Calu3 (cell line): ENCODE measurements at regions not wholly inside any gene's neighbourhood (a gene's known extent, or its start where the extent isn't known, plus 50 kb on each side); places are given as distances from the start of the nearest gene placed in this dataset.

Experiments
- BruUV-seq: library from RNA; stranded (reverse); fragments of 400-500 nt; replicated peaks from 2 replicates; lab custom pipeline; 2021; lab: Mats Ljungman, UMichigan
- CTCF ChIA-PET: fragments of 300-600 bp; sonication (Branson Sonifier 250); formaldehyde crosslinking; loops from one replicate; lab custom pipeline; 2022; ENCODE audit warnings: antibody characterized with exemption; lab: Charles Lee
- DNase-seq: peaks from one replicate; pipeline ENCODE4 v3.0.0; 2022
- H3K27ac Mint-ChIP-seq: one replicate; pipeline ENCODE4 v1.8.0; 2022; ENCODE audit warnings: mixed read lengths; ENCODE audit not compliant: unreplicated experiment
- H3K27me3 Mint-ChIP-seq: one replicate; pipeline ENCODE4 v1.8.0; 2022; ENCODE audit warnings: mixed read lengths; ENCODE audit not compliant: unreplicated experiment
- H3K36me3 Mint-ChIP-seq: one replicate; pipeline ENCODE4 v1.8.0; 2022; ENCODE audit warnings: mild to moderate bottlenecking, moderate library complexity, mixed read lengths; ENCODE audit not compliant: insufficient read depth, unreplicated experiment
- H3K4me1 Mint-ChIP-seq: one replicate; pipeline ENCODE4 v1.8.0; 2022; ENCODE audit warnings: mild to moderate bottlenecking, low read depth, mixed read lengths; ENCODE audit not compliant: unreplicated experiment
- H3K4me3 Mint-ChIP-seq: one replicate; pipeline ENCODE4 v1.8.0; 2022; ENCODE audit warnings: mild to moderate bottlenecking, low read depth, moderate library complexity, mixed read lengths; ENCODE audit not compliant: unreplicated experiment
- H3K9me3 Mint-ChIP-seq: one replicate; pipeline ENCODE4 v1.8.0; 2022; ENCODE audit warnings: low read depth, mixed read lengths; ENCODE audit not compliant: unreplicated experiment
- intact Hi-C: fragments of 100-400 bp; cut with micrococcal nuclease; formaldehyde crosslinking; loops from one replicate; pipeline ENCODE4 v1.10.0; 2022; ENCODE audit not compliant: unreplicated experiment
- TF ChIP-seq, protein P1 (sequence below): fragments of 200-600 bp; IDR thresholded peaks from one replicate; pipeline ENCODE4 v1.8.0; 2022; ENCODE audit warnings: antibody characterized with exemption; ENCODE audit not compliant: unreplicated experiment

DNA sequence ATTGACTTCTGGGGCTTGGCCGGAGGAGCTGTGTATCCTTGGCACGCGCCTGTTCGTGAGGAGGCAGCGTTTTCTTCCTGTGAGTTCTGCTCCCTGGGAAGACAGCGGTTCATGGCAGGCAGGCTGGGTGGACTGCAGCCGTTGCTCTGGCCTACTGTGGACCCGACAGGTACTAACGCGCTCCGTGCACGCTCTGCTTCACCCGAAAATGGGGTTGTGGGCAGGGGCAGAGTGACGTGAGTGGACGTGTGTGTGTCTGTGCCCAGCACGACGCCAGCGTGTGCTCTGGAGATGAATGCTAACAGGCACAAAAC lies 179.1 kb downstream of the KIF26A start:
- Mint-ChIP-seq H3K4me3 (no peak overlapping the region), H3K27ac (no peak overlapping the region), H3K27me3 (peaks cover 96% of the 10 kb centered on the region), H3K4me1 (no peaks in the 10 kb centered on the region), H3K36me3 (no peaks in the 10 kb centered on the region), H3K9me3 (no peaks in the 10 kb centered on the region)
- TF ChIP-seq, protein P1, sequence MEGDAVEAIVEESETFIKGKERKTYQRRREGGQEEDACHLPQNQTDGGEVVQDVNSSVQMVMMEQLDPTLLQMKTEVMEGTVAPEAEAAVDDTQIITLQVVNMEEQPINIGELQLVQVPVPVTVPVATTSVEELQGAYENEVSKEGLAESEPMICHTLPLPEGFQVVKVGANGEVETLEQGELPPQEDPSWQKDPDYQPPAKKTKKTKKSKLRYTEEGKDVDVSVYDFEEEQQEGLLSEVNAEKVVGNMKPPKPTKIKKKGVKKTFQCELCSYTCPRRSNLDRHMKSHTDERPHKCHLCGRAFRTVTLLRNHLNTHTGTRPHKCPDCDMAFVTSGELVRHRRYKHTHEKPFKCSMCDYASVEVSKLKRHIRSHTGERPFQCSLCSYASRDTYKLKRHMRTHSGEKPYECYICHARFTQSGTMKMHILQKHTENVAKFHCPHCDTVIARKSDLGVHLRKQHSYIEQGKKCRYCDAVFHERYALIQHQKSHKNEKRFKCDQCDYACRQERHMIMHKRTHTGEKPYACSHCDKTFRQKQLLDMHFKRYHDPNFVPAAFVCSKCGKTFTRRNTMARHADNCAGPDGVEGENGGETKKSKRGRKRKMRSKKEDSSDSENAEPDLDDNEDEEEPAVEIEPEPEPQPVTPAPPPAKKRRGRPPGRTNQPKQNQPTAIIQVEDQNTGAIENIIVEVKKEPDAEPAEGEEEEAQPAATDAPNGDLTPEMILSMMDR = no peak
- DNase-seq = no peak
- no TSS peak for BruUV-seq
- intact Hi-C loops = no loop called here
- CTCF ChIA-PET = no interaction called here

DNA sequence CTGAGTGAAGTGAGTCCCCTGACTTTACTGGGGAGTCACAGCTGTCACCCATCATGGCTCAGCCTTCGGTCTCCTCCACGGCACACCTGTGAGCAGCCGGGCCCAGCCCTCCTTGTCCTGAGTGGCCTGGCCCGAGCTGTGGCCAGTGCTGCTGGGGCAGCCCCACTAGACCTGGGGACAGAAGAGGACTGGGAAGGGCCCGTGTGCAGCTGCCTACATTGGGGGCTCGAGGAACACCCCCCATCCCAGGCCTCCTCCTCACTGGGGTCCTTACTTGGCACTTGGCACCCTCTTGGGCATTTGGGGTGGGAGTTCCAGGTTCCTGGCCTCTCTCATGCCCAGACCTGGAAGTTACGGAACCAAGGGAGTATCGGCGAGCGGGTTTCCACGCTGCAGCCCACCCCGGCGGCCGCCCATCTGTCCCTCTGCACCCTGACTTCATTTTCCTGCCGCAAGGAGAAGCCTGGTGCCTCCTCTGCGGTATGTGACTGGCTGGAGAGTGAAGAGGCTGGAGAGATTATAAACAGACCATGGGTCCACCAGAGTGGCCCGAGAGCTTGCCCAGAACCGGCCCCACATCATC lies 179.7 kb downstream of the KIF26A start:
- no TSS peak for BruUV-seq
- peaks cover 96% of the 10 kb centered on the region for H3K27me3 Mint-ChIP-seq
- intact Hi-C loops = no loop called here
- CTCF ChIA-PET = no interaction called here
- H3K9me3 Mint-ChIP-seq = no peaks in the 10 kb centered on the region
- no peaks in the 10 kb centered on the region for H3K36me3 Mint-ChIP-seq
- no peaks in the 10 kb centered on the region for H3K4me1 Mint-ChIP-seq
- H3K4me3 Mint-ChIP-seq = no peak overlapping the region
- H3K27ac Mint-ChIP-seq = no peak overlapping the region
- TF ChIP-seq, protein P1 = no peak
- no peak for DNase-seq

DNA sequence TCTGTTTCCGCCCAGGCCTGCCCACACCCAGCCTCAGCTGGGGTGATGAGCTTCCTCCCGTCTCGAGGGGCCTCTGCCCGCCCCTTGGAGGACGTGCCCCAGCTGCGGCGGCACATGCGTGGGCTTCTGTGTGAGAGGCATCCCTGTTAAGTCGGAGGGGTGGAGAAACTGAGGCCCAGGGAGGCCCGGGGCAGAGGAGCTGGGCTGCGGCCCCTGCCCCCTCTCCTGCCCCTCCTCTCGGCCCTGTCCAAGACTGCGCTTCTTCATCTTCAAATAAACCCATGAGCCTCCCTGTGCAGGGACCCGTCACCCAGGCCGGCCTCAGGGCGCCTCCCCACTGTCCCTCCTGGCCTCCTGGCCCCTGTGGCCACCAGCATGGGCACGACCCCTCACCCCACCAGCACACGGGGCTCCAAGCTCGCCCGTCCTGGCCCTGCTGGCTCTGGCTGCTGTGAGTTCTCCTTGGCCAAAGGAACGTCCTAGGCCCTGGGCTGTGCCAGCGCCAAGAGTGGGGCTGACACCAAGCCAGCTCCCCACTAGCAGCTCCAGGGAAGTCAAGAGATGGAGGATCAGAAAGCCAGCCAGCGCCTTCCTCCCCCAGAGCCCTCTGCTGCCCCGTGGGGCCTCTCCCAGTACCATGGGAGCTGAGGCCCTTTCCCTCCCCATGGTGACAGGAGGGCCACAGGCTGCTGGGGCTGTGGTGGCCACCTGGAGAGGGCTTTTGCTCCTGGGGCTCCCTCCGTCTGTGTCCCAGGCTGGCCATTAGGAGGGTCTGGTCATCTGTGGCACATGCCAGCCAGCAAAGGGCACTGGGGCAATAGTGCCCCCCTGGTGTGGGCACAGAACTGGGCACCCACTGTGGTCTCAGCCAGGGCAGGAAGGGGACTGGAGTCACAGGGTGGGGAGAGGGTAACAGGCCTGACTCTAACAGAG lies 180.4 kb downstream of the KIF26A start:
- H3K4me3 Mint-ChIP-seq = no peak overlapping the region
- no peaks in the 10 kb centered on the region for H3K4me1 Mint-ChIP-seq
- H3K27ac Mint-ChIP-seq = no peak overlapping the region
- DNase-seq = no peak
- H3K27me3 Mint-ChIP-seq = peaks cover 89% of the 10 kb centered on the region
- TF ChIP-seq, protein P1 = no peak
- CTCF ChIA-PET = no interaction called here
- H3K36me3 Mint-ChIP-seq = no peaks in the 10 kb centered on the region
- no TSS peak for BruUV-seq
- intact Hi-C loops = no loop called here
- no peaks in the 10 kb centered on the region for H3K9me3 Mint-ChIP-seq

DNA sequence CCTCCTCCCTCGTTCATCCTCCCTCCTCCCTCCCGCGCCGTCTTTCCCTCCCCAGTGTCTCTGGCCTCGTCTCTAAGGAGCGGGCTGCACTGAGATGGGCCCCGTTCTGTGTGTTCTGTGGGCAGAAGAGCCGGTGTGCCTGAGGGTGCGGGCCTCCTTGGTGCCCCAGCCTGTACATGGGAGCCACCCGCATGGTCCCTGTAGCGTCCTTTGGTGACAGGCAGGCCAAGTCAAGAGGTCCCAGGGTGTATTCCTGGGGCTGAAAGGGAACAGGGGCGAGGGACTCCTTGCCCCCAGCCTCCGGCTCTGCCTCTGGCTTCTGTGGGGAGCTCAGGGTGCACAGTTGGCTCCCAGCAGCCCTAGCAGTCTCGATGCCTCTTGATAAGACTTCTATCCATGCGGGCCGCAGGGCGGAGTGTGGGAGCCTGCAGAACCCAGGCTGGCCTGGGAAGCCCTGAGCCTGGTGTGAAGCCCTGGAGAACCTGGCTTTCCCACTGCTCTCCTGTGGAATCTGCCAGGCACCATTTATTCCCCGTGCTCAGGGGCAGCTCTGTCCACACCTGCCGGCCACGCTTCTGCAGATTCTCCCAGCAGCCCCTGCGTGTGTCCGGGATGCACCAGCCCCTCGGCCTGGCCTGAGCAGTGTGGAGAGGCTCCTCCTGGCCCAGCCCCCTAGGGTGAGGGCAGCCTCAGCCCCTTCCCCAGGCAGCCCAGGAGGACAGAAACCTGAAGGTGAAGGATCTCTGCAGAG lies 181.3 kb downstream of the KIF26A start:
- CTCF ChIA-PET = interaction anchor here (0.7 kb wide), 1 partner anchor 312 kb away, joined by 3 read pairs; no protein-coding TSS in a partner anchor
- no peaks in the 10 kb centered on the region for H3K9me3 Mint-ChIP-seq
- BruUV-seq = no TSS peak
- no peak for DNase-seq
- no peaks in the 10 kb centered on the region for H3K4me1 Mint-ChIP-seq
- intact Hi-C loops = no loop called here
- no peak overlapping the region for H3K4me3 Mint-ChIP-seq
- TF ChIP-seq, protein P1 = no peak
- no peak overlapping the region for H3K27ac Mint-ChIP-seq
- H3K27me3 Mint-ChIP-seq = peaks cover 82% of the 10 kb centered on the region
- H3K36me3 Mint-ChIP-seq = no peaks in the 10 kb centered on the region
